ENCODE measurements at regions not wholly inside any gene's neighbourhood (a gene's known extent, or its start where the extent isn't known, plus 50 kb on each side); places are given as distances from the start of the nearest gene placed in this dataset.

DNA sequence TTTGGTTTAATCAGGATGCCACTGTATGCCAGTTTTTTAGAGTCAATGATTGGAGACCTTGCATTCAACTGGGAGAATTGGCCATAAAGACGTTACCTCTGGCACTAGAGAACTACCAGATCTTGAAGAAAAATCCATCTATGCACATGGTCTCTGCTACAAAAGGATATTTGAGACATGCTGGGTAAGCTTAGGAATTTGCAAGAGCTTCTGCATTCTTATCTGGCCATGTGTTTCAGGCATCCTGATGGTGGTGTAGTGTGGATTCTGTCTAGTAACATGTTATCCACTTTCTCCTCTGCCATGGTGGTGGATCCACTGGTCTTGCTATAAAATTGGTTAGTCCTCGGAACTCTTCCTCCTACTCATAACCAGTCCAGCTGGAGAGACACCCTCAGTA, 185.3 kb upstream of the WDFY3 start:
- TF ChIP-seq CTCF (IDR thresholded peaks at IDR 0.05; ENCODE audit: low read length) (no peak), EZH2phosphoT487 (IDR thresholded peaks at IDR 0.05; ENCODE audit: low read length) (no peak), EZH2 (optimal IDR thresholded peaks at IDR 0.05; ENCODE audit: low read depth, low read length) (no peak)
